AG04450 (cell line): ENCODE measurements at regions not wholly inside any gene's neighbourhood (a gene's known extent, or its start where the extent isn't known, plus 50 kb on each side); places are given as distances from the start of the nearest gene placed in this dataset.

Experiments used
- CTCF ChIA-PET: fragments of 300-600, 350-600 bp; formaldehyde crosslinking; extraction: SDS; loops from one replicate; lab custom pipeline; 2022; ENCODE audit warnings: antibody characterized with exemption, inconsistent platforms; lab: Charles Lee
- POLR2A ChIA-PET: fragments of 350-600 bp; formaldehyde crosslinking; extraction: SDS; loops from one replicate; lab custom pipeline; 2021; ENCODE audit warnings: antibody characterized with exemption, inconsistent platforms; lab: Yijun Ruan, JAX
- DNase-seq: peaks from one replicate; pipeline ENCODE4 v3.0.0-alpha.2; 2011; ENCODE audit warnings: low read depth, low spot score
- H3K27ac ChIP-seq: one replicate; pipeline ENCODE4 v1.5.1; 2012; ENCODE audit warnings: low read depth, low read length, control low read depth
- H3K27me3 ChIP-seq: one replicate; pipeline ENCODE4 v1.6.0; 2012; ENCODE audit warnings: low read length; ENCODE audit not compliant: control insufficient read depth, insufficient read depth
- H3K4me3 ChIP-seq: 2 replicates; pipeline ENCODE4 v1.5.1; 2011; ENCODE audit warnings: mild to moderate bottlenecking, low read depth, low read length, control low read depth
- H3K9me3 ChIP-seq: 2 replicates; pipeline ENCODE4 v1.5.1; 2012; ENCODE audit warnings: low read length; ENCODE audit not compliant: control insufficient read depth, insufficient read depth
- TF ChIP-seq, protein P1 (sequence below): IDR thresholded peaks from 2 replicates; pipeline ENCODE4 v1.5.1; 2011; ENCODE audit warnings: low read depth, low read length, control low read depth, inconsistent platforms

DNA sequence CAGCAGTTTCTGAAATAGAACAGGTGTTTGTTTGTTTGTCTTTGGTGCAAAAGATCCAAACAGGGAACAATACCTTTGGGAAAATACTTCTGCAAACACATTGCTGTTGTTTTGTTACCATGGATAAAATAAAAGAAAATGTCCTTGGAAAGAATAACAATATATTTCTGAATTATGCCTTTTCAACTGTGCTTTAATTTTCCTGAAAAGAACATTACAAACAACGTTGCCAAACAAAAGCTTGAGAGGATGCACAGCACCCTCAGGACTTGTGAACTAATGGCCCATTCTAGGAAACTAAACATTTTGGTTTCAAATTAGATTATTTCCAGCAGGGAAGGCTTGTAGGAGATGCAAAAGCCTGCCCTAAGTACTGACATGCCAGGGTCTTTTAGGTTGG, 967.2 kb downstream of the TLE4 start:
- CTCF ChIA-PET = no interaction called here
- POLR2A ChIA-PET = no interaction called here
- no peak for DNase-seq
- H3K27me3 ChIP-seq = no peaks in the 10 kb centered on the region
- H3K27ac ChIP-seq = no peak overlapping the region
- no peak overlapping the region for H3K4me3 ChIP-seq
- TF ChIP-seq, protein P1, sequence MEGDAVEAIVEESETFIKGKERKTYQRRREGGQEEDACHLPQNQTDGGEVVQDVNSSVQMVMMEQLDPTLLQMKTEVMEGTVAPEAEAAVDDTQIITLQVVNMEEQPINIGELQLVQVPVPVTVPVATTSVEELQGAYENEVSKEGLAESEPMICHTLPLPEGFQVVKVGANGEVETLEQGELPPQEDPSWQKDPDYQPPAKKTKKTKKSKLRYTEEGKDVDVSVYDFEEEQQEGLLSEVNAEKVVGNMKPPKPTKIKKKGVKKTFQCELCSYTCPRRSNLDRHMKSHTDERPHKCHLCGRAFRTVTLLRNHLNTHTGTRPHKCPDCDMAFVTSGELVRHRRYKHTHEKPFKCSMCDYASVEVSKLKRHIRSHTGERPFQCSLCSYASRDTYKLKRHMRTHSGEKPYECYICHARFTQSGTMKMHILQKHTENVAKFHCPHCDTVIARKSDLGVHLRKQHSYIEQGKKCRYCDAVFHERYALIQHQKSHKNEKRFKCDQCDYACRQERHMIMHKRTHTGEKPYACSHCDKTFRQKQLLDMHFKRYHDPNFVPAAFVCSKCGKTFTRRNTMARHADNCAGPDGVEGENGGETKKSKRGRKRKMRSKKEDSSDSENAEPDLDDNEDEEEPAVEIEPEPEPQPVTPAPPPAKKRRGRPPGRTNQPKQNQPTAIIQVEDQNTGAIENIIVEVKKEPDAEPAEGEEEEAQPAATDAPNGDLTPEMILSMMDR = no peak
- no peaks in the 10 kb centered on the region for H3K9me3 ChIP-seq

DNA sequence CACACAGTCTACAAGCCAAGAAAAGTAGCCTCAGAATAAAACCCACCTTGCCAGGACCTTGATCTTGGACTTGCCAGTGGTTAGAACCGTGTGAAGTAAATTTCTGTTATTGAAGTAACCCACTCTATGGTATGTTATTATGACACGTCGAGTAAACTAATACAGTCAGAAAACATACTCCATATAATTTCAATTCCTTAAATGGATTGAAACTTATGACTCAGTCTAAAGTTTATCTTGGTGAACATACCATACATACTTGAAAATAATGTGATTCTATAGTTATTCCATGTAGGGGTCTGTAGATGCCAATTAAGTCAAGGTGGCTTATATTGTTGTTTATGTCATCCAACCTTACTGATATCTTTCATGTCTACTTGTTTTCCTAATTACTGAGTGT, 950.7 kb downstream of the TLE4 start:
- TF ChIP-seq, protein P1 = no peak
- POLR2A ChIA-PET = no interaction called here
- Histone ChIP-seq H3K27ac (no peak overlapping the region), H3K9me3 (peaks cover 3% of the 10 kb centered on the region; the same call in 1 of the 2 replicates), H3K27me3 (no peaks in the 10 kb centered on the region), H3K4me3 (no peak overlapping the region)
- DNase-seq = no peak
- CTCF ChIA-PET = no interaction called here

DNA sequence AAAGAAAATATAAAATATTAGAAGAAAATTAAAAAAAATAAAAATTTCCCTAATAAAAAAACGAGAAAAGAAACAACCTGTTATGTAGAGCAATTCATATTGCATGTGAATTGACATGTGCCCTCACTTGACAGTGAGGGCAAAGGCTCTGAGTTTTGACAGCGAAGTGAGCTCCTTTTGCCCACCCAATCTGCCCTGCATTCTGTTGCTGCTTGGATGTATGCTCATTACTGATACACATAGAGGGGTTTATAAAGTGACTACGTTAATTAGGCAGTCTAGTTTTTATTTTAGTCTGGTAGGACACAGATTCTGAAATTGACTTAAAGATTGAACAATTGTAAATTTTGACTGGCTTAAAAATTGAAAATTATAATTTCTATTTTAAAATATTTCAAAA, 949.4 kb downstream of the TLE4 start:
- Histone ChIP-seq H3K4me3 (no peak overlapping the region), H3K27me3 (no peaks in the 10 kb centered on the region), H3K9me3 (peaks cover 3% of the 10 kb centered on the region; the same call in 1 of the 2 replicates), H3K27ac (no peak overlapping the region)
- DNase-seq = no peak
- CTCF ChIA-PET = no interaction called here
- POLR2A ChIA-PET = no interaction called here
- TF ChIP-seq, protein P1 = no peak

DNA sequence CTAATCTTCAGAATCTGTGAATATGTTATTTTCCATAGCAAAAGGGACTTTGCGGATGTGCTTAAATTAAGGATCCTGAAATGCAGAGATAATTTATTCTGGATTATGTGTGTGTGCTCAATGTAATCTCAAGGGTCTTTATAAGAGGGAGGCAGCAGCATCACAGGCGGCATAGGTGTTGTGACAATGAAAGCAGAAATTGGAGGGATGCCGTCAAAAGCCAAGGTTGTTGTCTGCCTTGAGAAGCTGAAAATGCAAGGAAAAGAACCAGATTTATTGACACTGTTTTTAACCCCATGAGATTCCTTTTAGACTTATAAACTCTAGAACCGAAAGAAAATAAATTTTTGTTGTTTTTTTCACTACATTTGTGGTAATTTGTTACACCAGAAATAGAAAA, 948.5 kb downstream of the TLE4 start:
- Histone ChIP-seq H3K4me3 (no peak overlapping the region), H3K27ac (no peak overlapping the region), H3K27me3 (no peaks in the 10 kb centered on the region), H3K9me3 (peaks cover 3% of the 10 kb centered on the region; the same call in 1 of the 2 replicates)
- POLR2A ChIA-PET = no interaction called here
- TF ChIP-seq, protein P1 = no peak
- no peak for DNase-seq
- CTCF ChIA-PET = interaction anchor here (1.2 kb wide), 1 partner anchor 10 kb away, joined by 4 read pairs; no protein-coding TSS in a partner anchor

DNA sequence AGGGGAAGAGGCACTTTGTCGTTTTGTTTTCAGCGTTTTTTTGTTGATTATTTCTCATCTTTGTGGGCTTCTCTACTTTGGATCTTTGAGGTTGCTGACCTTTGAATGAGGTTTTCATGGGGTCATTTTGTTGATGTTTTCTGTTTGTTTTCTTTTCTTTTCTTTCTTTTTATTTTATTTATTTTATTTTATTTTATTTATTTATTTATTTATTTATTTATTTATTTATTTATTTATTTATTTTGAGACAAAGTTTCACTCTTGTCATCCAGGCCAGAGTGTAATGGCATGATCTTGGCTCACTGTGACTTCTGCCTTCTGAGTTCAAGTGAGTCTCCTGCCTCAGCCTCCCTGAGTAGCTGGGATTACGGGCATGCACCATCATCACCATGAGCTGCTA, 946.7 kb downstream of the TLE4 start:
- Histone ChIP-seq H3K9me3 (peaks cover 3% of the 10 kb centered on the region; the same call in 1 of the 2 replicates), H3K27me3 (no peaks in the 10 kb centered on the region), H3K4me3 (no peak overlapping the region), H3K27ac (no peak overlapping the region)
- DNase-seq = no peak
- TF ChIP-seq, protein P1 = no peak
- CTCF ChIA-PET = no interaction called here
- POLR2A ChIA-PET = no interaction called here
